GM18858 (cell line): ENCODE measurements at regions not wholly inside any gene's neighbourhood (a gene's known extent, or its start where the extent isn't known, plus 50 kb on each side); places are given as distances from the start of the nearest gene placed in this dataset.

Experiments
- ATAC-seq: cut with Tn5 transposase; IDR thresholded peaks from one replicate; pipeline ENCODE4 v1.9.1; 2021; ENCODE audit not compliant: unreplicated experiment

DNA sequence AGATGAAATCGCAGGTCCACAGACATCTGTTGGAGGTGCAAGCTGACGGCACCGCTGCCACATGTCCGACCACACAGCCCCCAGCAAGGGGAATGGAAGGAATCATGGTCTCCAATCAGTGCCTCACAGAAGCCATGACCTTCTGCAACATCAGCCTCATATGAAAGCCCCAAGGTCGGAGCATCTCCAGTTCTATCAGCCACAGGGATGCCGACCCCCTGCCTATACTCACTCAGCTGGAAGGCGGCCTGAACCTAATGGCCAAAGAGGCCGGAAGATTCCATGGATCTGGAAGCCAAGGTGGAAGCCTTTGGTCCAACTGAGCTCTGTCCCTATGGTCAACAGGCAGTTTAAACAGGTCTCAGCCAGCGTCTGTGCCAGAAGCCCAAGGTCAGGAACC, 278.8 kb downstream of the TNS1 start:
- ATAC-seq, result no peak

DNA sequence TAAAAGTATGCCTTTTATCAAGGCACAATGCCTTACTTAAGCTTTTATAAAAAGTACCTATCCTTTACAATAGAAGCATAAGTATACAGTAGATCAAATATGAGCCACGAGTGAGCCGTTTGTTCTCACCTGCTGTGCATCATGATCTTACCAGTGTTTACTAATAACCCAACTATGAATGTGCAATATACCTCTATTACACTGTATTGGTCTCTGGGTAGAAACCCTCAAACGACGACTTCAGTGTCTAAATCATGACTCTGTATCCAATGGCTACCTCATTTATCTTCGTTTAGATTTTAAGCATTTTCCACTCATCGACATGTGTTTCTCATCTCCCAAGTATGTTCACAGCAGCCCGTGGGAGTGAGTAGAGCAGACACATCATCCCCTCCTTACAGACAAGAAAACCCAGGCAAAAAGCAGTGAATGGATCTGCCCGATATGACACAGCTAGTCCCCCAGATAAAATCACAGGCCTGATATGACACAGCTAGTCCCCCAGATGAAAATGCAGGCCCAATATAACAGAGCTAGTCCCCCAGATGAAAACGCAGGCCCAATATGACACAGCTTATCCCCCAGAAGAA, 279.8 kb downstream of the TNS1 start:
- ATAC-seq, result no peak

DNA sequence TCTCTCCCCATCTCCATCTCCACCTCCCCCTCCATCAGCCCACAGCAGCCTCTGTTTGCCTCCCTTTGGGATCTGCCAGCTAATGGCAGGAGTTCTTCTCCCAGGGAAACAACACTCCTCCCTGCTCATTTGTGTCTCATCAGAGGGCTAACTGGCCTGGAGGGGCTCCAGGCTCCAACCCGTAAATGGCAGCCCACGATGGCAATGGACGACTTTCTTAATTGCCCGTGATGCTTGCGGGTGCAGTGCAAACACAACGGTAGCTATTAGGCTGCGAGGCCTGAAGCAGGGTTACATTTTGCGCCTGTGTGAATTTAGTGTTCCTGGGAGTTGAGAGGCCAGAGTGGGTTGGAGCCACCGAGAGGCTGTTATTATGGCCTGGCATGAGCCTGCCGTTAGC, 285.1 kb downstream of the TNS1 start:
- ATAC-seq, result no peak

- ATAC-seq, result no peak
Observed at GRCh38 chr2:217715484-217715883, 287.3 kb downstream of the TNS1 start.

- no peak for ATAC-seq
Observed at GRCh38 chr2:217714287-217714751, 288.5 kb downstream of the TNS1 start.

- ATAC-seq, result no peak
Observed at GRCh38 chr2:217713395-217714286, 289.2 kb downstream of the TNS1 start.

- ATAC-seq, result no peak
Observed at GRCh38 chr2:217712431-217712830, 290.4 kb downstream of the TNS1 start.

GRCh38 chr2:217711188-217711587, 291.6 kb downstream of the TNS1 start:
- ATAC-seq, result no peak

DNA sequence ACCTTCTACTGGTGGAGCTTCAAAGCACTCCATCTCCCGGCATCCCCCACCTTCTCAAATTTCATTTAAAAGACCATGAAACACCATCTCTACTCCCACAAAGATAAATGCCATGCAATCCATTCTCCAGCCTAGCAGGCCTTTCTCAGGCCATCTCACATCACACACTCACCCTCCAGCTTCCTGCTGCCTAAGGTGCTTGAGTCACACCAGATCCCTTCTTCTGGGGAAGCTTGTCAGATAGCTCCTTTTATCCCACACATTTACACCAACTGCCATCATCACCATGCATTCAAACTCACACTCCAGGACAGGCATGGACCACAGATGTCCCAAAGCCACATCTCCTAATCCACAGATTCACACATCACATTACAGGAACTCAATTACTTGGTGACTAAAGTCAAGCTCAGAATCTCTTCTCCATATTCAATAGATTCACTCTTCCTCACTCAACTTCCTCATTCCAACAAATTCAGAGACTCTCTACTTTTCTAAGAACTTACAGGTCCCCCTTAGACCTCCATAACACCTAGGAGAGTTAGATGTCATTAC, 292.5 kb downstream of the TNS1 start:
- no peak for ATAC-seq

DNA sequence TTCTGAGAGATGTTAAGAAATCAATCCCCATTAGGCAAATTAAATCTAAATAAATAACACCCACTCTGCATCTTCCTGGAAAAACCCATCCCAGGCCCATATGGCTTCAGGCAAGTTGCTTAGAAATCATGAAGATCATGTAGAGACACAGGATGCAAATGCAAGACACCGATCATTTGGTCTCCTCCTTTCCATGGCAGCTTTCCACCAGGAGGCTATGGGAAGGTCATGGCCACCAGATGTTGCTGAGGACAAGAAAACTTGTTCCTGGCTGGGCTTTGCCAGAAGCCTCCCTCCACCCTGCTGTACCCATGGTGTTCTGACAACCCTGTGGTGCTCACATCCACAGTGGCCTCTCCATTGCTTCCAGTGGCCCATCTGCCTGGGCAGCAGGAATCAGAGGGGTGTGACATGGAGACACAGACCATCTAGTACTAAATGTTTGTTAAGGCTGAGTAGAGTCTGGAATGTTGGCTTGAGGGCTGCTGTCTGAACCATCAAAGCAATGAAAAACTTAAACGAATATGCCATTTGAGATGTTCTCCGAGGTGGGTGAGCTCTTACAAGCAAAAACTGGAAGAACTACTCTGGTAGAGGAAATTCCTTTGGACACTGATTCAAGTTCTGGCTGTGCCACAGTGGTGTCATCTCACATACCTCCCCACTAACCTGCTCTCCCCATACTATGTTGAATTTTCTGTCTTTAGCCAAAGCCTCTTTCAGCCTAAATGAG, 293.2 kb downstream of the TNS1 start:
- no peak for ATAC-seq

DNA sequence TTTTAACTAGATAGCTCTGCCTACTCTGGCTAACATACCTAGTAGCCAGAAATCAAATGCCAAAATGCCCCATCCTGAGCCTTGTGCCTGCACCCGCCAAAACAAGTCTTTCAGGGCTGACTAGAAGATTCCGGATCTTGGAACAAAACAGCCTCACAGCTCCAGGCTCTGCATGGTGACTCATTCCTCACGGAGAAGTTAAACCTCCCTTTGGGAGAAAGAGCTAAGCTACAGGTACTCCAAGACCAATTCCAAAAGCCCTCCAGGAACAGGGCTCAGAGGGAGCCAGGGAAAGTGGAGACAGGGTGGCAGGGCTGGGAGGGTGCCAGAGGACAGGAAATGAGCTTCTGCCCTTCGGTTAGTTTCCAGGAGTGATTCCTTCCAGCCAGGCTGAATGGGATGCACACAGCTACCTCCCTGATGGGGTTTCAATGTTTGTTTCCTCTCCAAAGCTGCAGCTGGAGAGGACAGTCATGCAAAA, 295.6 kb downstream of the TNS1 start:
- ATAC-seq, result no peak

GRCh38 chr2:217706513-217706912, 296.3 kb downstream of the TNS1 start:
- no peak for ATAC-seq

DNA sequence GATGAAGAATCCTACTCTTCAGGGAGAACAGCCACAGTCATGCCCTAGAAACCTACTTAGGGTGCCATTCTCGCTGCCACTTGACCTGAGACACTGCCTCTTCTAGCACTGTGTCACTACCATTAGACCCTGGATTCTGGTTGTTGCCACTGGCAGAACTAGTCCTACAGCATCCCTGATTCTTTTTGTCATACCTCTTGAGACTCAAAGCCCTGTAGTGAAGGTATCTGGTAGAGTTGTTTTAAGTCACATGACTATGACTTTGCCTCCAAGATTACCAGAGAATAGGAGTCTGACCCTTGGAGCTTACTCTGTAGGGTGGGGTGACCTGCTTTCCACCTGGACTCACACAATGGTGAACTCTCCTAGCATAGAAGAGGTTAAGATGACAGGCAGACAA, 296.7 kb downstream of the TNS1 start:
- no peak for ATAC-seq

DNA sequence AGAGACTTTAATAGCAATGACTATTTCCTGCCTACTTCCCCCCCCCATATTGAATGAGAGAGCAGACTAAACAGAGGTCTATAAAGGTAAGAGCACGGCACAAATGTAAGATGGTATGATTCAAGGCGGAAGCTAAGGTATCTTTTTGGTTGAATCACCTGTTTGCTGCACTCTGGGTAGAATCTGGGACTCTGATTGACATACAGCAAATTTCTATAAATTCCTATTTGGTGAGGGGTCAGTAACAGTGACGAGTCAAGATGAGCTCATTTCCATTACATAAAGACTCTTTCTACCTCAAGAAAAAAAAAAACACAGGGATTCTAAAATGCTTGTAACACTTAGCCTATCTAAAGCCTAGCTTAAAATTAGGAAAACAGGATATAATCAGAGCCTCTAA, 297.3 kb downstream of the TNS1 start:
- no peak for ATAC-seq

- ATAC-seq, result no peak
Observed at GRCh38 chr2:217703999-217704398, 298.8 kb downstream of the TNS1 start.

DNA sequence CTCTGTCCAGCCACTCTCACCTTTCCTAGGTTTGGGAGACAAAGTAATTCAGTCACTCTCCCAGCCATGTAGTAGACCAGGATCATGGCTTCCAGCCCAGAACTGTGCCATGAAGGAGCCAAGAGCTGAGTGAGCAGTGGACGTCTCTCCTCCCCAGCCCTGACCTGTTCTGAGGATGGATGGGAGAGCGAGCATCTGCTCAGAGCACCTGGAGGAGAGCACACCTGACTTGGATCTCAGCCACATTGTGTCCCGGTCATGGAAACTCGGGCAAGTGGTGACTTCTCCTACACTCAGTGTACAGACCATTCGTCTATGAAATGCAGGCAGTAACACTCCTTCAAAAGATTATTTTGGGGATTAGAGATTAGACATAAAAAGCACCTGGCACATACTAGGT, 299.7 kb downstream of the TNS1 start:
- ATAC-seq, result no peak

- ATAC-seq, result no peak
Observed at GRCh38 chr2:217701622-217702021, 301.2 kb downstream of the TNS1 start.

DNA sequence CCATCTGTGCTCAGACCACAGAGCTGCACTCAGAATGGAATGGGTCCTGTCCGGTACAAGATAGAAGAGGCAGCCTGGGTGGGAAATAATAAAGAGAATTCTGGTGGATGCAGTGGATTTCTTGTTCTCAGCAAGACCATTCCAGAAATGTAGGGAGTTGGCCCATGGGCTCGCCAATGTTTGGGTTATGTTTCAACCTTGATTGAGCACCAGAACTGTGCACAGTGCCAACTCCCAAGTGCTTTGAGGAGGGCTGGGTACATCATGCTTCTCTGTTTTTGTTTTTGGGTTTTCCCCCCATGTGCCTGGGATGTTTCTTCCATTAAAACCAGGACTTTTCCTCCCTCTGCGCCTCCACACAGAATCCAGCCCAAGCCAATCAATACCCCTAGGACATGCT, 304.1 kb downstream of the TNS1 start:
- no peak for ATAC-seq

GRCh38 chr2:217695033-217695520, 307.7 kb downstream of the TNS1 start:
- ATAC-seq, result no peak

DNA sequence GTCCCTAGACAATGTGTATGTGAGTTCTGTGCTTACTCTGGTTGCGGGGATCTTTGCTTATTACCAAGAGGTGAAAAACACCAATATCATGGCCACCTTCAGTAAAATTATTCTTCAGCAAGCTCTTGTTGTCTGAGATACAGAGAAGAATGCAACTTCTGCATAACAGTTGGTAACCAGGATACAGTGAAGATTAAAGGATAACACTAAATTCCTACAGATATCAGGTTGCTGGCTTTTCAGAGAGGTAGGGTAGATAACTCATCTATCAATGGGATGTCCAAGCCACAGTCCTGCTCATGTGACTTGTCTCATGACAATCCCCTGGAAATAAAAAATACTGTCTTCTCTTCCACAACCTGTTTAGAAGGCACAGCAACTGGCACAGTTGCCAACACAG, 308.5 kb downstream of the TNS1 start:
- no peak for ATAC-seq

DNA sequence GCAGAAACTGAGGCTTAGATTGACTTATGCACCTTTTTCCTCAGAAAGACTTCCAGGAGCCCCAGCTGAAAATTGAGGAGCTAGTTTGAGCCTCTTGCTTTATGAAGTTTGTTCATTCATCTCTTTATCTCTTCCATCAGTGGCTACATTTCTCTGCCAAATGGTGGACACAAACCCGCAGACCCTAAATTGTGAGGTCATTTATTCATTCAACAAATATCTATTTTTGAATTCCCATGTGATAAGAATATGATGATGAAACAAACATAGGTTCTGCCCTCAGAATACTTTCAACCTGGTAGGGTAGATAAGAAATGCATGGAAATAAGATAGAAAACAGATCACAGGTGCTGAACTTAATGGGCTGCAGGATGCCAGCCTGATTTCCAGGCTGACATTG, 309.4 kb downstream of the TNS1 start:
- ATAC-seq, result no peak
